CD4-positive, alpha-beta T cell (primary cell): ENCODE measurements at regions not wholly inside any gene's neighbourhood (a gene's known extent, or its start where the extent isn't known, plus 50 kb on each side); places are given as distances from the start of the nearest gene placed in this dataset.

Experiments
- ATAC-seq: fragments of 200-7000 bp; cut with Tn5 transposase; one replicate; pipeline ENCODE4 v1.10.0; 2022; ENCODE audit warnings: mild to moderate bottlenecking; ENCODE audit not compliant: poor library complexity
- CTCF ChIA-PET: fragments of 350-600 bp; sonication (Branson Sonifier 250); formaldehyde crosslinking; loops from one replicate; lab custom pipeline; 2021; ENCODE audit warnings: antibody characterized with exemption, inconsistent platforms; lab: Charles Lee
- POLR2A ChIA-PET: fragments of 350-600 bp; sonication (Branson Sonifier 250); formaldehyde crosslinking; loops from one replicate; lab custom pipeline; 2021; ENCODE audit warnings: antibody characterized with exemption, inconsistent platforms; lab: Charles Lee
- DNase-seq, 14 experiments: peaks; one replicate each; pipeline ENCODE4 v3.0.0-alpha.2; 2013 to 2020; ENCODE audit warnings: mixed read lengths in 2 of 14
- H3K27ac ChIP-seq, 2 donors: one replicate each; pipeline versions ENCODE4 v1.5.1 to v1.7.0; 2013; ENCODE audit warnings: low read length in 2 of 2, low read depth in 1 of 2, mild to moderate bottlenecking in 1 of 2
- H3K27me3 ChIP-seq, 2 experiments: 1 replicate in 1 of 2; 2 replicates in 1 of 2; pipeline versions ENCODE4 v1.6.1 to v1.7.0; 2013; ENCODE audit warnings: low read length in 2 of 2, control low read depth in 1 of 2, mild to moderate bottlenecking in 1 of 2, moderate library complexity in 1 of 2; ENCODE audit not compliant: insufficient read depth in 2 of 2, control insufficient read depth in 1 of 2
- H3K36me3 ChIP-seq: one replicate; pipeline ENCODE4 v1.6.1; 2013; ENCODE audit warnings: low read length, control low read depth; ENCODE audit not compliant: insufficient read depth
- H3K4me1 ChIP-seq: one replicate; pipeline ENCODE4 v1.6.1; 2013; ENCODE audit warnings: low read length, control low read depth; ENCODE audit not compliant: insufficient read depth
- H3K4me3 ChIP-seq: one replicate; pipeline ENCODE4 v1.5.1; 2013; ENCODE audit warnings: mild to moderate bottlenecking, low read length, moderate library complexity
- H3K9me3 ChIP-seq, 2 experiments: 1 replicate in 1 of 2; 2 replicates in 1 of 2; pipeline versions ENCODE4 v1.6.1 to v1.7.0; 2013; ENCODE audit warnings: low read length in 2 of 2, mild to moderate bottlenecking in 2 of 2, control low read depth in 1 of 2, moderate library complexity in 1 of 2; ENCODE audit not compliant: control insufficient read depth in 1 of 2, insufficient read depth in 1 of 2
- H3K27ac Mint-ChIP-seq: one replicate; pipeline ENCODE4 v1.8.0; 2020; ENCODE audit warnings: mixed read lengths
- H3K27me3 Mint-ChIP-seq: one replicate; pipeline ENCODE4 v1.8.0; 2021; ENCODE audit warnings: mixed read lengths
- H3K36me3 Mint-ChIP-seq: one replicate; pipeline ENCODE4 v1.8.0; 2021; ENCODE audit warnings: low read depth, mixed read lengths
- H3K4me1 Mint-ChIP-seq: one replicate; pipeline ENCODE4 v1.8.0; 2021; ENCODE audit warnings: low read depth, mixed read lengths
- H3K4me3 Mint-ChIP-seq: one replicate; pipeline ENCODE4 v1.8.0; 2020; ENCODE audit warnings: mild to moderate bottlenecking, mixed read lengths
- H3K9me3 Mint-ChIP-seq: one replicate; pipeline ENCODE4 v1.8.0; 2020; ENCODE audit warnings: mixed read lengths
- intact Hi-C, 2 experiments: fragments of 100-400 bp; cut with DNase I in 1 of 2; cut with micrococcal nuclease in 1 of 2; formaldehyde crosslinking; loops; one replicate each; pipeline versions ENCODE4 v1.15.1 to v1.9.0; 2023 to 2025; cut with DNase I, micrococcal nuclease
- TF ChIP-seq, protein P1 (sequence below): fragments of 200-600 bp; IDR thresholded peaks from one replicate; pipeline ENCODE4 v1.8.0; 2022; ENCODE audit warnings: antibody characterized with exemption, mild to moderate bottlenecking

DNA sequence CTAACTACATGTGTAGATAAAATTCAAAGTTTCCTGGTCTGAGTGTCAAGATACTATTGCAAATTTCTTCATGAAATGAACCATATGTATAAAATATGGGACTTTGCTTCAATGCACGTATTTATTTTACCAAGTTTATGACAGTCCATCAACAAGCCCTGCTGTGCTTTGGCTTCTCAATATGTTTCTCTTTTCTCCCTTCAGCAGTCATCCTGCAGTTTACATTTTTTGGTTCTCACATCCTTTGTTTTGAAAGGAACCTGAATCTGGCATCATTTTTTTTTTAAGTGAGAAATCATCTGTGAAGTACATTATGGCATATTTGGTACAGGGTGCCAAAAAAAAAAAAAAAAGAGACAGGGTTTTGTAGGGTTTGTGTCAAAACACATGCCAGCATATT is 65.1 kb downstream of the YIPF5 start:
- Histone ChIP-seq H3K4me3 (no peak overlapping the region), H3K27ac (no peak overlapping the region), H3K9me3 (no peaks in the 10 kb centered on the region), H3K4me1 (no peaks in the 10 kb centered on the region), H3K27me3 (no peaks in the 10 kb centered on the region), H3K36me3 (no peaks in the 10 kb centered on the region)
- TF ChIP-seq, protein P1, sequence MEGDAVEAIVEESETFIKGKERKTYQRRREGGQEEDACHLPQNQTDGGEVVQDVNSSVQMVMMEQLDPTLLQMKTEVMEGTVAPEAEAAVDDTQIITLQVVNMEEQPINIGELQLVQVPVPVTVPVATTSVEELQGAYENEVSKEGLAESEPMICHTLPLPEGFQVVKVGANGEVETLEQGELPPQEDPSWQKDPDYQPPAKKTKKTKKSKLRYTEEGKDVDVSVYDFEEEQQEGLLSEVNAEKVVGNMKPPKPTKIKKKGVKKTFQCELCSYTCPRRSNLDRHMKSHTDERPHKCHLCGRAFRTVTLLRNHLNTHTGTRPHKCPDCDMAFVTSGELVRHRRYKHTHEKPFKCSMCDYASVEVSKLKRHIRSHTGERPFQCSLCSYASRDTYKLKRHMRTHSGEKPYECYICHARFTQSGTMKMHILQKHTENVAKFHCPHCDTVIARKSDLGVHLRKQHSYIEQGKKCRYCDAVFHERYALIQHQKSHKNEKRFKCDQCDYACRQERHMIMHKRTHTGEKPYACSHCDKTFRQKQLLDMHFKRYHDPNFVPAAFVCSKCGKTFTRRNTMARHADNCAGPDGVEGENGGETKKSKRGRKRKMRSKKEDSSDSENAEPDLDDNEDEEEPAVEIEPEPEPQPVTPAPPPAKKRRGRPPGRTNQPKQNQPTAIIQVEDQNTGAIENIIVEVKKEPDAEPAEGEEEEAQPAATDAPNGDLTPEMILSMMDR = no peak
- Mint-ChIP-seq H3K36me3 (no peaks in the 10 kb centered on the region), H3K4me1 (no peaks in the 10 kb centered on the region), H3K27me3 (no peaks in the 10 kb centered on the region), H3K27ac (no peak overlapping the region), H3K9me3 (no peaks in the 10 kb centered on the region), H3K4me3 (no peak overlapping the region)
- no peak for ATAC-seq
- ChIA-PET CTCF (no interaction called here), POLR2A (no interaction called here)
- no peak for DNase-seq
- intact Hi-C loops = no loop called here

DNA sequence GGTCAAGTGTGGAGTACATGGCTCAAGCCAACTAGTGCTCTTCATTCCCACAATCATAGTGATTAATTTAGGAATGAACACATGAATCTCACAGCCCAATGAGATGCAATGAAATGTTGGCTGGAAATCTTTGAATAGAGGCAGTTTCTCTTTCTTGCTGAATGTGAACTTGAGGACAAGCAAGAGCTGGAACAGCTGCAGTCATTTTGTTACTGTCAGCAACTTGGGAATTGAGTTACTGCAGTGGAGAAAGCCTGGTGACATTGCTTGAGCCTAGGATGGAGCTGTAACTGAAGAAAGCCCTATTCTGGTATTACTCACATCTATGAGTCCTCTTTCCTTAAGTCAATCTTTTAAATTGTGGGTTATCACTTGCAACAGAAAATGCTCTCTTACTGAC is 62.3 kb downstream of the YIPF5 start:
- H3K27ac Mint-ChIP-seq = no peak overlapping the region
- ChIA-PET POLR2A (no interaction called here), CTCF (interaction anchor here (0.8 kb wide), 1 partner anchor 14 kb away, joined by 3 read pairs; no protein-coding TSS in a partner anchor)
- no peak for DNase-seq
- Histone ChIP-seq H3K9me3 (no peaks in the 10 kb centered on the region), H3K4me1 (no peaks in the 10 kb centered on the region), H3K4me3 (no peak overlapping the region), H3K27me3 (no peaks in the 10 kb centered on the region), H3K27ac (no peak overlapping the region), H3K36me3 (no peaks in the 10 kb centered on the region)
- intact Hi-C loops = no loop called here
- H3K27me3 Mint-ChIP-seq = peaks cover 12% of the 10 kb centered on the region
- no peaks in the 10 kb centered on the region for H3K36me3 Mint-ChIP-seq
- no peaks in the 10 kb centered on the region for H3K4me1 Mint-ChIP-seq
- no peak for ATAC-seq
- H3K4me3 Mint-ChIP-seq = no peak overlapping the region
- no peaks in the 10 kb centered on the region for H3K9me3 Mint-ChIP-seq
- TF ChIP-seq, protein P1 = no peak
